Neural progenitor cell (in vitro differentiated cells): ENCODE measurements at regions not wholly inside any gene's neighbourhood (a gene's known extent, or its start where the extent isn't known, plus 50 kb on each side); places are given as distances from the start of the nearest gene placed in this dataset.

Experiments
- DNase-seq: peaks from one replicate; pipeline ENCODE4 v3.0.0-alpha.2; 2016; ENCODE audit warnings: low spot score
- H2AFZ ChIP-seq: fragments of 200-600 bp; sonication (generic); replicated peaks from 2 replicates; pipeline ENCODE4 v1.6.1; 2016; ENCODE audit warnings: antibody characterized with exemption
- H3F3A ChIP-seq: fragments of 200-600 bp; sonication (generic); 2 replicates; pipeline ENCODE4 v1.6.1; 2016; ENCODE audit warnings: antibody characterized with exemption, low read depth
- H3K27ac ChIP-seq: fragments of 200-600 bp; sonication (generic); 2 replicates; pipeline ENCODE4 v1.5.1; 2016; ENCODE audit warnings: mild to moderate bottlenecking
- H3K27me3 ChIP-seq: fragments of 200-600 bp; sonication (generic); 2 replicates; pipeline ENCODE4 v1.6.1; 2016; ENCODE audit warnings: mild to moderate bottlenecking, moderate library complexity
- H3K36me3 ChIP-seq: fragments of 200-600 bp; sonication (generic); 2 replicates; pipeline ENCODE4 v1.5.1; 2016
- H3K4me1 ChIP-seq: fragments of 200-600 bp; sonication (generic); 2 replicates; pipeline ENCODE4 v1.6.1; 2016; ENCODE audit warnings: mixed run types
- H3K4me2 ChIP-seq: fragments of 200-600 bp; sonication (generic); 2 replicates; pipeline ENCODE4 v1.6.1; 2016
- H3K4me3 ChIP-seq: fragments of 200-600 bp; sonication (generic); 2 replicates; pipeline ENCODE4 v1.5.1; 2016
- H3K79me2 ChIP-seq: fragments of 200-600 bp; sonication (generic); 2 replicates; pipeline ENCODE4 v1.6.1; 2016; ENCODE audit warnings: low read depth
- H3K9ac ChIP-seq: fragments of 200-600 bp; sonication (generic); 2 replicates; pipeline ENCODE4 v1.6.1; 2016
- H3K9me3 ChIP-seq: fragments of 200-600 bp; sonication (generic); 2 replicates; pipeline ENCODE4 v1.5.1; 2016; ENCODE audit warnings: low read depth
- H4K20me1 ChIP-seq: fragments of 200-600 bp; sonication (generic); 2 replicates; pipeline ENCODE4 v1.6.1; 2016; ENCODE audit warnings: low read depth
- H3K27ac Mint-ChIP-seq: 3 replicates; pipeline ENCODE4 v1.8.0; 2021; ENCODE audit warnings: mixed read lengths
- H3K27me3 Mint-ChIP-seq: 2 replicates; pipeline ENCODE4 v1.8.0; 2022; ENCODE audit warnings: low read depth, mild to moderate bottlenecking, inconsistent platforms, moderate library complexity, mixed read lengths; ENCODE audit not compliant: insufficient read depth
- H3K36me3 Mint-ChIP-seq: 3 replicates; pipeline ENCODE4 v1.8.0; 2021; ENCODE audit warnings: mixed read lengths
- H3K4me1 Mint-ChIP-seq: 3 replicates; pipeline ENCODE4 v1.8.0; 2021; ENCODE audit warnings: mixed read lengths
- H3K4me3 Mint-ChIP-seq: 3 replicates; pipeline ENCODE4 v1.8.0; 2021; ENCODE audit warnings: mild to moderate bottlenecking, moderate library complexity, mixed read lengths
- H3K9me3 Mint-ChIP-seq: 3 replicates; pipeline ENCODE4 v1.8.0; 2020; ENCODE audit warnings: mixed read lengths
- CTCF ChIP-seq: fragments of 200-600 bp; sonication (generic); IDR thresholded peaks from 2 replicates; pipeline ENCODE4 v1.5.1; 2017; ENCODE audit warnings: antibody characterized with exemption, mild to moderate bottlenecking
- EZH2 ChIP-seq: fragments of 200-600 bp; sonication (generic); IDR thresholded peaks from 2 replicates; pipeline ENCODE4 v1.6.1; 2017; ENCODE audit warnings: antibody characterized with exemption, mild to moderate bottlenecking, moderate library complexity
- EZH2phosphoT487 ChIP-seq: fragments of 200-600 bp; sonication (generic); IDR thresholded peaks from 2 replicates; pipeline ENCODE4 v1.6.1; 2017; ENCODE audit warnings: antibody characterized with exemption

GRCh38 chr2:220880623-220881596 is 691.2 kb downstream of the EPHA4 start:
- Histone ChIP-seq H4K20me1 (no peaks in the 10 kb centered on the region), H3K79me2 (no peaks in the 10 kb centered on the region), H3F3A (no peaks in the 10 kb centered on the region), H3K27me3 (no peaks in the 10 kb centered on the region), H3K9ac (no peak overlapping the region), H3K9me3 (no peaks in the 10 kb centered on the region), H2AFZ (no peak overlapping the region), H3K36me3 (no peaks in the 10 kb centered on the region), H3K27ac (no peak overlapping the region), H3K4me3 (no peak overlapping the region), H3K4me1 (no peaks in the 10 kb centered on the region), H3K4me2 (no peak overlapping the region)
- H3K36me3 Mint-ChIP-seq: no peaks in the 10 kb centered on the region
- no peak for DNase-seq
- no peaks in the 10 kb centered on the region for H3K27me3 Mint-ChIP-seq
- no peaks in the 10 kb centered on the region for H3K4me1 Mint-ChIP-seq
- H3K9me3 Mint-ChIP-seq: no peaks in the 10 kb centered on the region
- TF ChIP-seq CTCF (no peak), EZH2phosphoT487 (no peak), EZH2 (no peak)
- no peak overlapping the region for H3K4me3 Mint-ChIP-seq
- H3K27ac Mint-ChIP-seq: no peak overlapping the region

GRCh38 chr2:220882507-220882906 is 689.6 kb downstream of the EPHA4 start:
- Mint-ChIP-seq H3K27ac (no peak overlapping the region), H3K9me3 (peaks cover 2% of the 10 kb centered on the region), H3K27me3 (no peaks in the 10 kb centered on the region), H3K4me3 (no peak overlapping the region), H3K36me3 (no peaks in the 10 kb centered on the region), H3K4me1 (no peaks in the 10 kb centered on the region)
- no peak overlapping the region for H3K4me2 ChIP-seq
- H3K9me3 ChIP-seq: no peaks in the 10 kb centered on the region
- H3K79me2 ChIP-seq: no peaks in the 10 kb centered on the region
- H2AFZ ChIP-seq: no peak overlapping the region
- H4K20me1 ChIP-seq: no peaks in the 10 kb centered on the region
- no peaks in the 10 kb centered on the region for H3K36me3 ChIP-seq
- peaks cover 11% of the 10 kb centered on the region for H3K4me1 ChIP-seq
- H3F3A ChIP-seq: peaks cover 8% of the 10 kb centered on the region
- H3K27me3 ChIP-seq: no peaks in the 10 kb centered on the region
- DNase-seq: no peak
- no peak overlapping the region for H3K27ac ChIP-seq
- H3K4me3 ChIP-seq: no peak overlapping the region
- H3K9ac ChIP-seq: no peak overlapping the region
- TF ChIP-seq EZH2phosphoT487: no peak
- no peak for TF ChIP-seq CTCF
- TF ChIP-seq EZH2: no peak

- Mint-ChIP-seq H3K27ac (no peak overlapping the region), H3K4me1 (no peaks in the 10 kb centered on the region), H3K36me3 (no peaks in the 10 kb centered on the region), H3K4me3 (no peak overlapping the region), H3K9me3 (peaks cover 2% of the 10 kb centered on the region), H3K27me3 (no peaks in the 10 kb centered on the region)
- Histone ChIP-seq H3K27ac (no peak overlapping the region), H3K4me3 (no peak overlapping the region), H2AFZ (no peak overlapping the region), H3K4me1 (peaks cover 24% of the 10 kb centered on the region), H3K36me3 (no peaks in the 10 kb centered on the region), H3F3A (peaks cover 15% of the 10 kb centered on the region), H3K9ac (no peak overlapping the region), H3K4me2 (no peak overlapping the region), H3K27me3 (no peaks in the 10 kb centered on the region), H3K79me2 (no peaks in the 10 kb centered on the region), H4K20me1 (no peaks in the 10 kb centered on the region), H3K9me3 (no peaks in the 10 kb centered on the region)
- DNase-seq: no peak
- no peak for TF ChIP-seq EZH2
- no peak for TF ChIP-seq CTCF
- no peak for TF ChIP-seq EZH2phosphoT487
Observed at GRCh38 chr2:220885593-220885992, 686.5 kb downstream of the EPHA4 start.
